ENCODE measurements at regions not wholly inside any gene's neighbourhood (a gene's known extent, or its start where the extent isn't known, plus 50 kb on each side); places are given as distances from the start of the nearest gene placed in this dataset.

DNA sequence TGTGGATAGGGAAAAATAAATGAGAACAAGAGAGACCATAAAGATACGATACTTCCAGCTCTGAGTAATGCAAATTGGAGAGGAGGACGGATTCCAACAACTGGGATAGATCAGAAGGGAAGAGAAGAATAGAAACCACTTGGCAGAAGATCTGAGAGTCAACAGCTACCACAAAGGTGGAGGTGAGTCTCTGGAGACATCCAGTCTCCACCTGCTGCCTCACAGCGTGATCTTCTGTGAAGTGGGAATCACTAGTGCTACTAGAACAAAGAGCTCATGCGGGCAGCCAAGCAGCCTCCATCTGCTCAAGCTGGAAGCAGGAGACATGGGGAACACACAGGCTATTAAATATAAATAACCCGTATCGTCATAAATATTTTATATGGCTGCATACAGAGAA is 558.5 kb upstream of the CFAP20DC start:
- H3K36me3 ChIP-seq = no peaks in the 10 kb centered on the region
- no peaks in the 10 kb centered on the region for H3K4me1 ChIP-seq
- no peak overlapping the region for H3K27ac ChIP-seq
- in situ Hi-C loops (cut with MboI; ENCODE audit: low sequenced_read_pairs in 4 of 4) = no loop called here
- TF ChIP-seq, protein P1, sequence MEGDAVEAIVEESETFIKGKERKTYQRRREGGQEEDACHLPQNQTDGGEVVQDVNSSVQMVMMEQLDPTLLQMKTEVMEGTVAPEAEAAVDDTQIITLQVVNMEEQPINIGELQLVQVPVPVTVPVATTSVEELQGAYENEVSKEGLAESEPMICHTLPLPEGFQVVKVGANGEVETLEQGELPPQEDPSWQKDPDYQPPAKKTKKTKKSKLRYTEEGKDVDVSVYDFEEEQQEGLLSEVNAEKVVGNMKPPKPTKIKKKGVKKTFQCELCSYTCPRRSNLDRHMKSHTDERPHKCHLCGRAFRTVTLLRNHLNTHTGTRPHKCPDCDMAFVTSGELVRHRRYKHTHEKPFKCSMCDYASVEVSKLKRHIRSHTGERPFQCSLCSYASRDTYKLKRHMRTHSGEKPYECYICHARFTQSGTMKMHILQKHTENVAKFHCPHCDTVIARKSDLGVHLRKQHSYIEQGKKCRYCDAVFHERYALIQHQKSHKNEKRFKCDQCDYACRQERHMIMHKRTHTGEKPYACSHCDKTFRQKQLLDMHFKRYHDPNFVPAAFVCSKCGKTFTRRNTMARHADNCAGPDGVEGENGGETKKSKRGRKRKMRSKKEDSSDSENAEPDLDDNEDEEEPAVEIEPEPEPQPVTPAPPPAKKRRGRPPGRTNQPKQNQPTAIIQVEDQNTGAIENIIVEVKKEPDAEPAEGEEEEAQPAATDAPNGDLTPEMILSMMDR (IDR thresholded peaks at IDR 0.05 in 4 of 5, conservative IDR thresholded peaks at IDR 0.05 in 1 of 5) = no peak
- TF ChIP-seq POLR2A (IDR thresholded peaks at IDR 0.05) = no peak
- DNase-seq (no peak), ATAC-seq (no peak)
- no peaks in the 10 kb centered on the region for H3K9me3 ChIP-seq
- H3K27me3 ChIP-seq = no peaks in the 10 kb centered on the region
- no peak overlapping the region for H3K4me3 ChIP-seq
- intact Hi-C loops (cut with DNase I; ENCODE audit: low total_unique reads) = no loop called here

DNA sequence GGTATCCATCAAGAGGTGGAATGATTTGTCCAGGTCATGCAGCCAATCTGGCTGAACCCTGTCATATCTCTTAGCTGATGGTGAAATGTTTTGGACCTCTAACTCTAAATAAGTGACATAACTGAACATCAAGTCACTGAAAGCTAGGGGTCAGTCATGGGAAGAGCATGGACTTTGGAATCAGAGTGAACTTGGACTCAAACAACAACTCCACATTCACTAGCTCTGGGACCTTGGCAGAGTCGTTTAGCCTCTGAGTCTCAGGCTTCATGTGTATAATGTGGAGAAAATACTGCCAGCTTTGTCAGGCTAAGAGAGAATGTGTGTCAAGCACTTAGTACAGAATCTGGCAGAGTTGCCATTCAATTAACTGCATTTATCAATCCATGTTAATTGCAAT is 557.8 kb upstream of the CFAP20DC start:
- Histone ChIP-seq H3K27ac (no peak overlapping the region), H3K9me3 (no peaks in the 10 kb centered on the region), H3K27me3 (no peaks in the 10 kb centered on the region), H3K4me1 (no peaks in the 10 kb centered on the region), H3K4me3 (no peak overlapping the region), H3K36me3 (no peaks in the 10 kb centered on the region)
- peak in 1 of 2 donors; percentile 14 for DNase-seq
- in situ Hi-C loops (cut with MboI; ENCODE audit: low sequenced_read_pairs in 4 of 4) = no loop called here
- TF ChIP-seq, protein P1 (IDR thresholded peaks at IDR 0.05 in 4 of 5, conservative IDR thresholded peaks at IDR 0.05 in 1 of 5) = no peak
- no peak for TF ChIP-seq POLR2A (IDR thresholded peaks at IDR 0.05)
- intact Hi-C loops (cut with DNase I; ENCODE audit: low total_unique reads) = no loop called here
- ATAC-seq = peak in 1 of 2 donors; percentile 52

DNA sequence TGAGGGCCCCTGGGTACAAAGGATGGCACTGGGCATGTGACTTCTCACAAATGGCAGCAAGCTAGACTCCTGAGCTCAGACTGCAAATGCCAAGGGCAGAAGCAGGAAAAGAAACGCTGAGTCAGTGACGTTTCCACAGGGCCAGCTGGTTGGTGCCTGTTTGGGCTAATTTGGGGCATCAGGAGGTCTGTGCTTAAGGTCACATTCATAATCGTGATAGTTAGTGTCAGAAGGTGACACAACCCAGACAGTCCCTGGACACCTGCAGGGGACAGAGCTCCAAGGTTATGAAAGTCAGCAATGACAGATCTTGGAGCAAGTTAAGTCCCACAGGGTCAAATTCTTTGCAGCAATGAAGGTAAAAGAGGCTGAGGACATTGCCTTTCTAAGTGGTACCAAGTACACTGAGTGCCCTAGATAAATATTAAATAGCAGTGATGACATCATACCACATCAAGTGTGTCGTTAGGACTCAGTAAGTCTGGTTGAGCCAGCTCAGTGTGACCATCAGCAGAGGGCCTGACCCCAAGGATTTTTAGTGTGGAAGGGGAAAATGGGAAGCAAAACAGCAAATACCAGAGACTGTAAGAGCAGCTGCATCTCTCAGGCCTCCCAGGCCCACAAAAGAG is 556.9 kb upstream of the CFAP20DC start:
- Histone ChIP-seq H3K9me3 (no peaks in the 10 kb centered on the region), H3K27me3 (no peaks in the 10 kb centered on the region), H3K4me3 (no peak overlapping the region), H3K27ac (no peak overlapping the region), H3K4me1 (no peaks in the 10 kb centered on the region), H3K36me3 (no peaks in the 10 kb centered on the region)
- TF ChIP-seq, protein P1 (IDR thresholded peaks at IDR 0.05 in 4 of 5, conservative IDR thresholded peaks at IDR 0.05 in 1 of 5) = no peak
- no peak for TF ChIP-seq POLR2A (IDR thresholded peaks at IDR 0.05)
- in situ Hi-C loops (cut with MboI; ENCODE audit: low sequenced_read_pairs in 4 of 4) (no loop called here), intact Hi-C loops (cut with DNase I; ENCODE audit: low total_unique reads) (no loop called here)
- ATAC-seq = no peak
- DNase-seq = no peak

DNA sequence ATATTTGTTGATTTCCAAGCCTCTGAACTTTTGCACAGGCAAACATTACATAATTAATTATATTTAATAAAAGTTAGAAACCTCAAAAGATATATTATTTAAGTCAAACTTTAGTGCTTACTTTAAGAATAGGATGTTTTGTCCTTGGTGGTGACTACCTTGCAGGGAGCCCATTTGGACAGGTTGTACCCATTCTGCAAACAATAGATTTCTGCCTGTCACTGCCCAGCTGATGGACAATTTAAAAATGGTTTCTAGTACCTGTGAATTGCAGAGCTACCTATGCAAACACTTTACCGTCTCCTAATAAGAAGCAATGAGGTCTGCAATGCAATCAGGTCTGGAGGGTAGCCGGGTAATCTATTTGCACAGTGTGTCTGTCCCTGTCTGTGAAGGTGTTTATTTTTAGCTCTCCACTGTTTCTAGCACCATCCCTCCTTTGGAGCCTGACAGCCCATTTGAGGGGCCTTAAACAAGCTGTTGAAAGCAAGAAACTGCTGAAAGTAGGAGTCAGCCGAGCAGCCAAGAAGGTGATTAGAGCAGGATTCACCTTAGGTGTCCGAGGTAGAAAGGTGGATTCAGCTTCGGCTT is 556.2 kb upstream of the CFAP20DC start:
- no peaks in the 10 kb centered on the region for H3K27me3 ChIP-seq
- DNase-seq = no peak
- no peak overlapping the region for H3K4me3 ChIP-seq
- no peaks in the 10 kb centered on the region for H3K4me1 ChIP-seq
- intact Hi-C loops (cut with DNase I; ENCODE audit: low total_unique reads) (no loop called here), in situ Hi-C loops (cut with MboI; ENCODE audit: low sequenced_read_pairs in 4 of 4) (no loop called here)
- ATAC-seq = no peak
- no peaks in the 10 kb centered on the region for H3K36me3 ChIP-seq
- no peaks in the 10 kb centered on the region for H3K9me3 ChIP-seq
- no peak for TF ChIP-seq POLR2A (IDR thresholded peaks at IDR 0.05)
- TF ChIP-seq, protein P1 (IDR thresholded peaks at IDR 0.05 in 4 of 5, conservative IDR thresholded peaks at IDR 0.05 in 1 of 5) = no peak
- no peak overlapping the region for H3K27ac ChIP-seq

Measured in gastrocnemius medialis (tissue), 4 donors.